Activated CD8-positive, alpha-beta memory T cell treated with anti-CD3 and anti-CD28 coated beads for 48 hours (primary cell): ENCODE measurements at regions not wholly inside any gene's neighbourhood (a gene's known extent, or its start where the extent isn't known, plus 50 kb on each side); places are given as distances from the start of the nearest gene placed in this dataset.

ENCODE experiments used
- DNase-seq, 3 experiments: peaks; one replicate each; pipeline ENCODE4 v3.0.0-alpha.2; 2020; ENCODE audit warnings: low read depth in 2 of 3, low spot score in 2 of 3

GRCh38 chr1:192521734-192522133 is 53.8 kb upstream of the RGS1 start:
- no peak for DNase-seq

GRCh38 chr1:192522673-192523072 is 52.9 kb upstream of the RGS1 start:
- DNase-seq = no peak

- DNase-seq = no peak
Measured at GRCh38 chr1:192524223-192524622, 51.4 kb upstream of the RGS1 start.
